VCaP (cell line): ENCODE measurements at regions not wholly inside any gene's neighbourhood (a gene's known extent, or its start where the extent isn't known, plus 50 kb on each side); places are given as distances from the start of the nearest gene placed in this dataset.

Source experiments
- H3K27ac ChIP-seq: fragments of 450-650 bp; 2 replicates; pipeline ENCODE4 v1.5.1; 2017
- CTCF ChIP-seq: fragments of 450-650 bp; conservative IDR thresholded peaks from 2 replicates; pipeline ENCODE4 v1.5.1; 2017; ENCODE audit warnings: mild to moderate bottlenecking, moderate library complexity

- TF ChIP-seq CTCF: no peak
- no peak overlapping the region for H3K27ac ChIP-seq
Observed at GRCh38 chr10:78899996-78900714, 168.6 kb upstream of the ZMIZ1 start.

GRCh38 chr10:78900715-78901430 lies 167.9 kb upstream of the ZMIZ1 start:
- TF ChIP-seq CTCF: no peak
- no peak overlapping the region for H3K27ac ChIP-seq

GRCh38 chr10:78901694-78902093 lies 167.1 kb upstream of the ZMIZ1 start:
- H3K27ac ChIP-seq: no peak overlapping the region
- TF ChIP-seq CTCF: no peak

- no peak overlapping the region for H3K27ac ChIP-seq
- TF ChIP-seq CTCF: no peak
Observed at GRCh38 chr10:78902815-78903214, 166.0 kb upstream of the ZMIZ1 start.

- TF ChIP-seq CTCF: no peak
- H3K27ac ChIP-seq: no peak overlapping the region
Observed at GRCh38 chr10:78903341-78903940, 165.3 kb upstream of the ZMIZ1 start.

- no peak overlapping the region for H3K27ac ChIP-seq
- TF ChIP-seq CTCF: no peak
Observed at GRCh38 chr10:78904196-78904595, 164.6 kb upstream of the ZMIZ1 start.
